Left lung (tissue), 4 donors: ENCODE measurements at regions not wholly inside any gene's neighbourhood (a gene's known extent, or its start where the extent isn't known, plus 50 kb on each side); places are given as distances from the start of the nearest gene placed in this dataset.

Experiments used
- ATAC-seq: fragments of 200-7000 bp; cut with Tn5 transposase; one replicate; pipeline ENCODE4 v1.9.1; 2020; ENCODE audit warnings: moderate library complexity
- DNase-seq, 4 donors: peaks; one replicate each; pipeline ENCODE4 v3.0.0-alpha.2; 2013 to 2020
- H3K27ac ChIP-seq, 2 donors: fragments of 200-600 bp; sonication (generic) in 1 of 2; one replicate each; pipeline versions ENCODE4 v1.5.0 to v1.8.0; 2020 to 2021
- H3K27me3 ChIP-seq, 2 donors: fragments of 200-600 bp; sonication (generic) in 1 of 2; one replicate each; pipeline versions ENCODE4 v1.5.0 to v1.8.0; 2020 to 2021
- H3K36me3 ChIP-seq, 2 donors: fragments of 200-600 bp; sonication (generic) in 1 of 2; one replicate each; pipeline versions ENCODE4 v1.5.0 to v1.8.0; 2020 to 2021
- H3K4me1 ChIP-seq, 2 donors: fragments of 200-600 bp; one replicate each; pipeline ENCODE4 v1.8.0; 2021
- H3K4me3 ChIP-seq, 2 donors: fragments of 200-600 bp; sonication (generic) in 1 of 2; one replicate each; pipeline versions ENCODE4 v1.5.0 to v1.8.0; 2020 to 2021; ENCODE audit warnings: mild to moderate bottlenecking in 1 of 2
- H3K9me3 ChIP-seq, 2 donors: fragments of 200-600 bp; sonication (generic) in 1 of 2; one replicate each; pipeline versions ENCODE4 v1.5.0 to v1.8.0; 2020 to 2021
- intact Hi-C, 2 donors: fragments of 100-400 bp; cut with DNase I; formaldehyde crosslinking; loops; one replicate each; pipeline versions ENCODE4 v1.11.2 to v1.14.2; 2022
- TF ChIP-seq, protein P1 (sequence below), 2 donors: fragments of 200-600 bp; sonication (generic) in 1 of 2; IDR thresholded peaks; one replicate each; pipeline versions ENCODE4 v1.5.0 to v1.8.0; 2021; ENCODE audit warnings: antibody characterized with exemption in 2 of 2
- donor health status: DM: no; HTN: yes; CAD: no.
- donor health status: DM: no; HTN: no; CAD: no.

DNA sequence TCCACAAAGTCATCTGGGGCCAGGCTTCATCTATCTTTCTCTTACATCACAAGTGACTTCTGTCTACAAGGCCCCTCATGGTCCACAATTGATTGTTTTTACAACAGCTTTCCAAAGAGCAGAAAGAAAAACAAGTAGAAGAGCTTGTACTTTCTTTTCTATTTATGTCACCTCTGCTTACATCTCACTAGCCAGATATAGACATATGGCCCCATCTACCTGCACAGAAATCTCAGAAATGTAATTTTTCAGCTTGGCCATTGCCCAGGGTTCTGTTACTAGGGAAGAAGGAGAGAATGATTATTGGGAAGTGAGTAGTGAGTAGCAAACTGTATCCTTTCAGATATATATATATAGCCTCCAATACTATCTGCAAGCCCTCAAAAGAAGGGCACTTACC lies 210.5 kb upstream of the PLEKHG7 start:
- H3K9me3 ChIP-seq: peaks cover 0 to 4% of the 10 kb centered on the region in 2 donors
- H3K36me3 ChIP-seq: no peaks in the 10 kb centered on the region
- TF ChIP-seq, protein P1, sequence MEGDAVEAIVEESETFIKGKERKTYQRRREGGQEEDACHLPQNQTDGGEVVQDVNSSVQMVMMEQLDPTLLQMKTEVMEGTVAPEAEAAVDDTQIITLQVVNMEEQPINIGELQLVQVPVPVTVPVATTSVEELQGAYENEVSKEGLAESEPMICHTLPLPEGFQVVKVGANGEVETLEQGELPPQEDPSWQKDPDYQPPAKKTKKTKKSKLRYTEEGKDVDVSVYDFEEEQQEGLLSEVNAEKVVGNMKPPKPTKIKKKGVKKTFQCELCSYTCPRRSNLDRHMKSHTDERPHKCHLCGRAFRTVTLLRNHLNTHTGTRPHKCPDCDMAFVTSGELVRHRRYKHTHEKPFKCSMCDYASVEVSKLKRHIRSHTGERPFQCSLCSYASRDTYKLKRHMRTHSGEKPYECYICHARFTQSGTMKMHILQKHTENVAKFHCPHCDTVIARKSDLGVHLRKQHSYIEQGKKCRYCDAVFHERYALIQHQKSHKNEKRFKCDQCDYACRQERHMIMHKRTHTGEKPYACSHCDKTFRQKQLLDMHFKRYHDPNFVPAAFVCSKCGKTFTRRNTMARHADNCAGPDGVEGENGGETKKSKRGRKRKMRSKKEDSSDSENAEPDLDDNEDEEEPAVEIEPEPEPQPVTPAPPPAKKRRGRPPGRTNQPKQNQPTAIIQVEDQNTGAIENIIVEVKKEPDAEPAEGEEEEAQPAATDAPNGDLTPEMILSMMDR (IDR thresholded peaks at IDR 0.05): no peak
- no peak overlapping the region for H3K27ac ChIP-seq
- no peak overlapping the region for H3K4me3 ChIP-seq
- ATAC-seq: no peak
- DNase-seq: no peak
- no peaks in the 10 kb centered on the region for H3K27me3 ChIP-seq
- H3K4me1 ChIP-seq: no peaks in the 10 kb centered on the region
- intact Hi-C loops: no loop called here

DNA sequence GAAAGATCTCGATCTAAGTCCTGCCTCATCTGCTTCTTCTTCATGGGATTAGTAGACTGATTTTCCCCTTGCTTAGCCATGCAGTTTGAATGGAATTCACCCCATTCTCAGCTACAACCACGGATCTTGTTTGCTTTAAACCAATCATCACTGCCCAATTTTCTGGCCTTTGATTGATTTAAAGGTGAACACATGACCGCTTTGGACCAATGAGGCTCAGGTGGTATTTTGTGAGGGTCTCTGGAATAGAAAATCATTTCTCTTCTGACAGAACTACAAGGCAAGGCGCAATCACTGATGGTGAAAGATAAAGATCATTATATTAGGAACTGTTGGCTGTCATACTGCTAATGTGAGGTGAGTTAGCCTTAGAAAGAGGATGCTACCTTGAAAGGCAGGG lies 213.0 kb upstream of the PLEKHG7 start:
- intact Hi-C loops: no loop called here
- Histone ChIP-seq H3K36me3 (no peaks in the 10 kb centered on the region), H3K27ac (no peak overlapping the region), H3K4me1 (no peaks in the 10 kb centered on the region), H3K4me3 (no peak overlapping the region), H3K9me3 (peaks cover 0 to 4% of the 10 kb centered on the region in 2 donors), H3K27me3 (no peaks in the 10 kb centered on the region)
- TF ChIP-seq, protein P1 (IDR thresholded peaks at IDR 0.05): no peak
- DNase-seq (no peak), ATAC-seq (no peak)

DNA sequence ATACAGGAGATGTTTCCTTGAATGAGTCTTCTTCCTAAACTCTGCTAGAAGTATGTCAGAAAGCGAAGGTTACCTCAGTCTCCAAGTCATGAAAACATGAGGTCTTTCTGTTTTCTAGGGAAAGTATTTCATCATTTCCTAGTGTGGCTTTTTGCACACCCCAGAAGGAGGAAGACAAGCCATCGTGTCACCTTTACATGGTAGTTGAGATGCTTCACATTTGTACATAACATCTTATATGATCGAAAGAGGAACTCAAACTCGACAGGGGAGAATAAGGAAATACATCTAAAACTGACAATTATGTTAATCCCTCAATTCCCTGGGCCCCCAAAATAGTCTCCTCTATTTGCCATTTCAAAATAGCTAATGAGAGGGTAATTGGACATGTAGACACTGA lies 214.1 kb upstream of the PLEKHG7 start:
- no peaks in the 10 kb centered on the region for H3K4me1 ChIP-seq
- intact Hi-C loops: no loop called here
- H3K9me3 ChIP-seq: peaks cover 0 to 4% of the 10 kb centered on the region in 2 donors
- no peaks in the 10 kb centered on the region for H3K36me3 ChIP-seq
- no peak for ATAC-seq
- DNase-seq: no peak
- H3K27me3 ChIP-seq: no peaks in the 10 kb centered on the region
- no peak overlapping the region for H3K4me3 ChIP-seq
- no peak overlapping the region for H3K27ac ChIP-seq
- TF ChIP-seq, protein P1 (IDR thresholded peaks at IDR 0.05): no peak

DNA sequence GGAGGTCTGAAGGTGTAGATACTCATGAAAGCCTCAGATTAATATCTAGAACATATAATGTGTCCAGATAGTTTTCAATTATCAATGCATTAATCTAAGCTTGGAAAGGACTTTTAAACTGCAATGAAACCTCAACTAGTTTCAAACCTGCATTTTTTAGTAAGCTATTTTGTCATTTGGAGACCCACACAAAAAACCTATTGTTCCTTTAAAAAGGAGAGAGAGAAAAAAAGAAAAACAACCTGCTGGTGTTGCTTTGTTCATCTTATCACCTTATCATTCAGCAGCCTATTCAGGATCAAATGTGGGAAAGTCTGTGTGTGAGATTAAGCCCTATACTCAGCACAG lies 215.7 kb upstream of the PLEKHG7 start:
- Histone ChIP-seq H3K36me3 (no peaks in the 10 kb centered on the region), H3K27ac (no peak overlapping the region), H3K27me3 (no peaks in the 10 kb centered on the region), H3K4me3 (no peak overlapping the region), H3K9me3 (peaks cover 0 to 4% of the 10 kb centered on the region in 2 donors), H3K4me1 (no peaks in the 10 kb centered on the region)
- DNase-seq (no peak), ATAC-seq (no peak)
- TF ChIP-seq, protein P1 (IDR thresholded peaks at IDR 0.05): no peak
- intact Hi-C loops: no loop called here

DNA sequence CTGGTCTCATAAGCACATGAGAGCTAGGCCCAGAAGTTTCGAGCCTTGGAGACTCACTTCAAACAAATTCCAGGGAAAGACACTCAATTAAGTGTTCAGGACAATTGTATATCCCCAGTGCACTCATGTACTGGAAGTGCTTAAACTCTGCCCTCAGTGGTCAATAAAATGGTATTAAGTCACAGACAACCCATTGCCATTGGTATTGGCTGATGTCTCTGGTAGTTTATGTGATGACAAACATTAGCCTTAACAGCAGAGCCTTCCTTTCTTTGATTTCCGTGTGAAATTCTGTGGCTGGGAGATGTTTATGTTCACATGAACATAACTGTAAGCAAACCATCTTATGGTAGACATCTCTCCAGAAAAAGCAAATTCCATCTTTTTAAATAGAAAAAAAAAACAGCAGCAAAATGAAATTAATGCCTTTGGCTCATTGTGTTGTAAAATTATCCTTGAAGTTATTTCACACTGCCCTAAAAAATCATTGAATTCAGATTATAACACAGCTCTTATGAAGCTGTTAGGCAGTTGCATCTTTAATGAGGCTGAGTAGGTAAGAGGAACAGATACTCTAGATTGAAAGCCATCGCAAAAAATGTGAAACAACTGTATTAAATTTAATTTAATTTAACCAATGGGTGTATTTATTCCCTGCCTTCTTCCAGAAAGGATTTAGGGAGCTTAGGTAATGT lies 216.2 kb upstream of the PLEKHG7 start:
- no peaks in the 10 kb centered on the region for H3K9me3 ChIP-seq
- no peaks in the 10 kb centered on the region for H3K27me3 ChIP-seq
- no peak overlapping the region for H3K4me3 ChIP-seq
- TF ChIP-seq, protein P1 (IDR thresholded peaks at IDR 0.05): no peak
- ATAC-seq (no peak), DNase-seq (no peak)
- no peaks in the 10 kb centered on the region for H3K4me1 ChIP-seq
- intact Hi-C loops: no loop called here
- no peak overlapping the region for H3K27ac ChIP-seq
- no peaks in the 10 kb centered on the region for H3K36me3 ChIP-seq
